GM12864 (cell line): ENCODE measurements at regions not wholly inside any gene's neighbourhood (a gene's known extent, or its start where the extent isn't known, plus 50 kb on each side); places are given as distances from the start of the nearest gene placed in this dataset.
A peak's percentile ranks its signal among the peaks of the same experiment; 100 is the strongest.

Source experiments
- DNase-seq: peaks from one replicate; pipeline ENCODE4 v3.0.0-alpha.2; 2011; ENCODE audit warnings: low read depth
- H3K4me3 ChIP-seq: 2 replicates; pipeline ENCODE4 v1.5.1; 2011; ENCODE audit warnings: mild to moderate bottlenecking, low read depth, low read length, control low read depth
- TF ChIP-seq, protein P1 (sequence below): IDR thresholded peaks from 2 replicates; pipeline ENCODE4 v1.5.1; 2011; ENCODE audit warnings: low read depth, mild to moderate bottlenecking, moderate library complexity, low read length, control low read depth, inconsistent platforms; ENCODE audit errors: missing control alignments

DNA sequence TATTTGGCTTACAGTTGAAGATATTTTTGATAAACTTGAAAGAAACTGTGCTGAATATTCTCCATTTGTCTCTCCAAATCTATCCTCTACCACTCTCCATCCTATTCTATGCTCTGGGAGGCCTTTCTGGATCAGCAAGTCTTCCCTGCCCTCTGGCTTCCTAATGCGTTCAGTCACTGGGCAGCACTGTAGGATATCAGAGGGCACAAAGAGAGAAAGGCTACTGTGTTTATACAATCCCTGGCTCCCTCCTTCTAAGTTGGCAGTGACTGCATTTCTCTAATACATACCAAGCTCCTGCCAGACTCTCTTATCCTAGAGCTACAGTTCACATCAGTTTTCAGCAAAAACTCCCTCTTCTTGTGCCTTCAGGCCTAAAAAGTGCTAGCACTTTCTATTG lies 102.1 kb upstream of the FHIT start:
- no peak for DNase-seq
- TF ChIP-seq, protein P1, sequence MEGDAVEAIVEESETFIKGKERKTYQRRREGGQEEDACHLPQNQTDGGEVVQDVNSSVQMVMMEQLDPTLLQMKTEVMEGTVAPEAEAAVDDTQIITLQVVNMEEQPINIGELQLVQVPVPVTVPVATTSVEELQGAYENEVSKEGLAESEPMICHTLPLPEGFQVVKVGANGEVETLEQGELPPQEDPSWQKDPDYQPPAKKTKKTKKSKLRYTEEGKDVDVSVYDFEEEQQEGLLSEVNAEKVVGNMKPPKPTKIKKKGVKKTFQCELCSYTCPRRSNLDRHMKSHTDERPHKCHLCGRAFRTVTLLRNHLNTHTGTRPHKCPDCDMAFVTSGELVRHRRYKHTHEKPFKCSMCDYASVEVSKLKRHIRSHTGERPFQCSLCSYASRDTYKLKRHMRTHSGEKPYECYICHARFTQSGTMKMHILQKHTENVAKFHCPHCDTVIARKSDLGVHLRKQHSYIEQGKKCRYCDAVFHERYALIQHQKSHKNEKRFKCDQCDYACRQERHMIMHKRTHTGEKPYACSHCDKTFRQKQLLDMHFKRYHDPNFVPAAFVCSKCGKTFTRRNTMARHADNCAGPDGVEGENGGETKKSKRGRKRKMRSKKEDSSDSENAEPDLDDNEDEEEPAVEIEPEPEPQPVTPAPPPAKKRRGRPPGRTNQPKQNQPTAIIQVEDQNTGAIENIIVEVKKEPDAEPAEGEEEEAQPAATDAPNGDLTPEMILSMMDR: no peak
- no peak overlapping the region for H3K4me3 ChIP-seq

DNA sequence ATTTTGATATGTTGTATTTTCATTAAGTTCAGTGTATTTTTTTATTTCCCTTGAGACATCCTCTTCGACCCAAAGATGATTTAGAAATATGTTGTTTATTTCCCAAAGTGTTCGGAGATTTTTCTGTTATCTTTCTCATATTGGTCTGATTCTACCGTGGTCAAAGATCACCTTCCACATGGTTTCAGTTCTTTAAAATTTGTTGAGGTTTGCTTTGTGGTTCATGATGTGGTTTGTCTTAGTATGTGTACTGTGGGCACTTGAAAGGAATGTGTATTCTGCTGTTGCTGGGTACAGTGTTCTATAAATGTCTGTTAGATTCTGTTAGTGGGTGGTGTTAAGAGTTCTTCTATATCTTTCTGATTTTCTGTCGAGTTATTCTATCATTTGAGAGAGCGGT lies 103.4 kb upstream of the FHIT start:
- H3K4me3 ChIP-seq: no peak overlapping the region
- TF ChIP-seq, protein P1: no peak
- DNase-seq: peak; percentile 13

DNA sequence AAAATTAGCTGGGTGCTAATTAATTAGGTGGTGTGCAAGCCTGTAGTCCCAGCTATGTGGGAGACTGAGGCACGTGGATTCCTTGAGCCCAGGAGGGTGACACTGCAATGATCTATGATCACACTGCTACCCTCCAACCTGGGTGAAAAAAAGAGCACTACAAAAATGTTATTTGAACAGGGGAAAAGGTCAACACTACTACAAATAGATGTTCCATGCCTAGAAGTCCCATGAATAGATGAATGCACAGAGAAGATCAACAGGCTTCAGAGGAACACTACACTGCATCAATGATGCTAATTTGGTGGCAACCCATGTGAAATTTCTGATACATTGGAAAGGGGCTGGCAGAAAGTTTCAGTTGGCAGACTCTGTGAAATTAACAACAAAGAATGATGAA lies 105.4 kb upstream of the FHIT start:
- TF ChIP-seq, protein P1: no peak
- no peak for DNase-seq
- H3K4me3 ChIP-seq: no peak overlapping the region

DNA sequence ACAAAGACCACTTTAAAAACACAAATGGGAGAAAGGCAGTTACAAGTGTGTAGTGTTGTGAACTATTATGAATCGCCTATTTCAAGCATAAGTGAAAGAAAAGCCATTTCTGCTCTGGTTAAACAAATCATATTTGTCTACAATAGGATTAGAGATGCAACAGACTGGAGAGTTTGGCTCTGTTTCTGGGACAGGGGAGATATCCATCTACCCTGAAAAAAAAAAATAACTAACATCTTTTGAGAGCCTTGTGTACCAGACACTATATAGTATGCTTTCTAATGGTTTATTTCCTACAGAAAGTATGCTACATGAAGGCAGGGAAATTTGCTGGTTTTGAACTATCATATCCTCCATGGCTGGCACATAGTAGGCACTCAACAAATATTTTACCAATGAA lies 106.7 kb upstream of the FHIT start:
- no peak for DNase-seq
- no peak overlapping the region for H3K4me3 ChIP-seq
- TF ChIP-seq, protein P1: no peak

DNA sequence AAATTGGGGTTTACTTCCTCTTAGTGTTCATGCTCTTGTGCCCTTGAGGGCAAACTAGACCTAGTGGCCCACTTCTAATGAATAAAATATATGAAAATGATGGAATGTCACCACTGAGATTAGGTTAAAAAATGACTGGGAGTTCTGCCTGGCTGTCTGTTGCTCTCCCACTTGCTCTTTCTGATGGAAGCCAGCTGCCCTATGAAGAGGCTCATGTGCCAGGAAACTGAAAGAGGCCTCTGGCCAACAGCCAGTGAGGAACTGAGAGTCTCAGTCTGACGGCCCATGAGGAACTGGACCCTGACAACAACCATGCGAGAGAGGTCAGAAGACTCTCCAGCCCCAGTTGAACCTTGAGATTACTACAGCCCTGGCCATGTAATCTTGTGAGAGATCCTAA lies 107.1 kb upstream of the FHIT start:
- H3K4me3 ChIP-seq: no peak overlapping the region
- DNase-seq: peak; percentile 78
- TF ChIP-seq, protein P1: no peak

DNA sequence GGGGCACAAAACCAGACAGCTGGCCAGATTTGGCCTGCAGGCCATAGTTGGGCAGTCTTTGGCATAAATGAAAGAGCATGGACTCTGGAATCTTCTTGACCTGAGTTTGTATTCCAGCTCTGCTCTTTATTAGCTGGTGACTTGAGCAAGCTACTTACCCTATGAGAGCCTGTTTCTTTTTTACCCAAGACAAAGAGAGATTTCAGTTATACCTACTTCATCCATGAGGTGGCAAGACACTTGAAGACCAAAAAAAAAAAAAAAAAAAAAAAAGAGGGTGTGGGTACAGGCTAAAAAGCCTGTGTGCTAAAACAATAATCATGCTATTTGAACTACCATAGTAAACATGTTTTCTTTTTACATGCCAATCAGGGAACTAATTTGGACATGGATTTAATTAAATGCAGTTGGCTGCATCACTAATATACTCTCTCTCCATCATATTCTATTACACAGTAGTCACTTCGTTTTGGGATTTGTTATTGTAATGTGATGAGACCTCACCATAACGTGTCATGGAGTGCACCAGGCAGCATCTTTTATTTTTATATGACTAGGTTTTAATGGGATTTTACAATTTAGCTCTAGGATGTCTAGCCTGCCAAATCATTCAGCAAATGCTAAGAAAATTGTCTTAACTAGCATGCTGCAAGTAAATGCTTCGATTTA lies 109.2 kb upstream of the FHIT start:
- no peak for DNase-seq
- TF ChIP-seq, protein P1: no peak
- no peak overlapping the region for H3K4me3 ChIP-seq

DNA sequence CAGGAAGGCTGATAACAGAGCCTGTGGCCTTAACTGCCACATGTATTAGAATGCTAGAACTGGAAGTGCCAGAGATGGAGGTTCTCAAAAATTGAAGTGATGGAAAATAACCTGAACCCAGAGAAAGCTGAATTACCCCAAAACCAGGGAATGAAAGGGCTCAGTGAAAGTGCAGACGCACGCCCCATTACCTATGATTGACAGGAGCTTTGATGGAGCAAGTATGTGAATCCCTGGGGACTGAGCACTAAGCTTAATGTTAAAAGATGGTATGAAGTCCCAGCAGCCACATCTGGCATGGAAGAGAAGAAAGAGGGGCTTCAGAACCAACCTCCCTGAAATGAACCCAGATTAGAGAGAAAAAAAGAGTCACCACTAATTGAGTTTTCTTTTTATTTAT lies 118.4 kb upstream of the FHIT start:
- H3K4me3 ChIP-seq: no peak overlapping the region
- TF ChIP-seq, protein P1: no peak
- no peak for DNase-seq
